ENCODE measurements at regions not wholly inside any gene's neighbourhood (a gene's known extent, or its start where the extent isn't known, plus 50 kb on each side); places are given as distances from the start of the nearest gene placed in this dataset.
"Not testable (repeated sequence)": the region's sequence is repeated elsewhere in the genome, so short reads cannot be mapped to it uniquely, and the experiment has no call there.

DNA sequence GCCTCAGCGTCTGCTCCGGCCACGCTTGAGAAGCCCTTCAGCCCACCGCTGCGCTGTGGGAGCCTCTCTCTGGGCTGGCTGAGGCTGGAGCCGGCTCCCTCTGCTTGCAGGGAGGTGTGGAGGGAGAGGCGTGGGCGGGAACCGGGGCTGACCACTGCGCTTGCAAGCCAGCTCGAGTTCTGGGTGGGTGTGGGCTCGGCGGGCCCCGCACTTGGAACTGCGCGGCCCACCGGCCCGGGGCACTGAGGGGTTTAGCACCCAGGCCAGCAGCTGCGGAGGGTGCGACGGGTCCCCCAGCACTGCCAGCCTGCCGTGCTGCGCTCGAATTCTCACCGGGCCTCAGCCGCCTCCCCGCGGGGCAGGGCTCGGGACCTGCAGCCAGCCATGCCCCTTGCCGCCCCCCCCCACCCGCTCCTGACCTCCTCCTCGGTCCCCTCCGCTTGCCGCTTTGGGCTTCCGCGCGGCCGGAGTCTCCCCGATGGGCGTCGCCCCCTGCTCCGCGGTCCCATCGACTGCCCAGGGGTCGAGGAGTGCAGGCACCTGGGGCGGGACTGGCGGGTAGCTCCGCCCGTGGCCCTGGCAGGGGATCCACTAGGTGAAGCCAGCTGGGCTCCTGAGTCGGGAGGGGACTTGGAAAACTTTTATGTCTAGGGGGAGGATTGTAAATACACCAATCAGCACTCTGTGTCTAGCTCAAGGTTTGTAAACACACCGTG lies 106.7 kb downstream of the RAP2B start:
- DNase-seq (ENCODE audit: low spot score), result no peak

DNA sequence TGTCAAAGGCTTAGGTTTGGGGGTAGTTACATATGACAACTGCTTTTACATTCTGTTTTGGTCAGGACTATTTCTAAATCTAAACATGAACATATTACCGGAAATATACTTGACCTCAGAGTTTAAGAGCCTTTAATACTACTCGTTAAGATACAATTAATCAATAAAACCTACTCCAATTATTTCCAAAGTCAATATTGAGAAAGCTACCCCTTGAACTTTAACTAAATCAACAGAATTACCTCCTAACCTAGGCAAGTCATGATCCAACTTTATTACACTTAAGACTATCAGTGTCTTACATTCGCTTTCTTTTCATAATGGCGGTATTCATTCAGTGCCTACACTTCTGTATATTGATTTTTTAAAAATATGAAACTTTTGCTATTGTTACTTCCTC lies 107.7 kb downstream of the RAP2B start:
- DNase-seq (ENCODE audit: low spot score), result no peak

DNA sequence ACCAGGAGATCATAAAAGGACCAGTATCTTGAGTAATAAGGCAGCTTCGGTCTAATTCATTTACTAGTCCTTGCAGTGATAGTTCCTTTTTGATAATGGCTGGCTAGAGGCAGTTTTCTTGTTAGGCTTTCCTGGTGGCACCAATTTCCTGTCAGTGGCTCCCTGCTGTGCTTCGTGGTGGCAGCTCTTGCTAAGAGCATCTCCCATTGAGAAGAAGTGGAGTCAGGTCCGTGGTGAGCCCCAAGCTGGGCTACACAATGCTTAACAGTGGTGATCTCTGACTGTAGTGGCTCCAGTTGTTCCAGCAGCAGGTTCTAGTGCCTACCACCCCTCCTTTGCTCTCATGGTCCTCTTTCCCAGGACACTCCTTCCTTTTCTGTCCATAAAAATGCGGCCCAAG lies 111.2 kb downstream of the RAP2B start:
- DNase-seq (ENCODE audit: low spot score), result no peak

GRCh38 chr3:153273767-153274435 lies 111.9 kb downstream of the RAP2B start:
- no peak for DNase-seq (ENCODE audit: low spot score)

DNA sequence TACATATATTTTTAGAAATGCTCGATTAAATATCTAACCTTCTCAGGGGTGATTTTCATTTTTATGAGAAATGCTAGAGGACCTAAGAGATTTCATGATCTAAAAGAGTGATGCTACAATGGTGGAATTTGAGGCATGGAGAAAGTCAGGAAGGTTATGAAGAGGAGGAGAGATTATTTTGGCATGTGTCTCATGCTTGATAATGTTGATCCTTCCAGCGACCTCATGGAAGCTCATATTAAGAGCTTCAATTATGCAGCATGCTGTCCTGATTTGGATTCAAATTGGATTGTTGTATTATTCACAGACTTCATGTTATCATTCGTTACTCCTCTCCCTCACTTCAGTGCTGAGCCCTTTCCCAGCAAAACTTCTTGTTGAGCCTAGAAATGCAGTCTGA lies 112.5 kb downstream of the RAP2B start:
- no peak for DNase-seq (ENCODE audit: low spot score)

DNA sequence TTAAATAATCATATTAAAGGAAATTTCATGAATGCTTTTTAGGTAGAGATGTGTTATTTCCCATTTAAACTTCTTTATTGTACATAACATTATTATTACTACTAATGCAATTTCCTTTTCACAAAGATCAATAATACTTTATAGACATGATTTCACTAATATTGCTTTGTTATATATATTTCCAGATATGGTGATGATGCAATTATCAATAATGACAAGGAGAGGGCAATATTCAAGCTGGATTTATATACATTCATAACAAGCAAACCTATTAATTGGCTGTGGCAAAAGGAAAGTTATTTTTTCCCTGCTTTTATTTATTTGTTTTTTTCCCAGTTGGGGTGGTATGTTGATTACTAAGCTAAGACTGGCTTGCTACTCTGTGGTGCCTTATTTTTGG lies 113.5 kb downstream of the RAP2B start:
- DNase-seq (ENCODE audit: low spot score), result no peak

- DNase-seq (ENCODE audit: low spot score), result no peak
These were observed 115.0 kb downstream of the RAP2B start for GRCh38 chr3:153277029-153277428.

- DNase-seq (ENCODE audit: low spot score), result not testable (repeated sequence)
These were observed 119.4 kb downstream of the RAP2B start for GRCh38 chr3:153281236-153281997.

DNA sequence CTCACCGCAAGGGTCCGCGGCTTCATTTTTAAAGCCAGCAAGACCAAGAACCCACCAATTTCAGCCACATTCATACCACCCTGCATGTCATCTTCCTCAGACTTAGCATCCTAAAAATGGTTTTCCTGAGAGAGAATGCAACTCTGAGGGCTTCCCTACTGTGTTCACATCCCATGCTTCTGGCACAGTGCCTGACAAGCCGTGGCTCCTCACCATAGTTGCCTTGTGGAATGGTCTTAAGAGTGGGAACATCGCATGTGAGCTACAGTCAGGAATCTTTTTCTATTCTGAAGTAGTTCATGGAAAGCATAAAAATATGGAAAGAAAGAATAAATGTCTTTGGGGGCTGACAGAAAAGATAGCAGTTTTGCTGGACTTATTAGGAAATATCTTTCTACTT lies 120.3 kb downstream of the RAP2B start:
- DNase-seq (ENCODE audit: low spot score), result no peak

- peak; percentile 48 for DNase-seq (ENCODE audit: low spot score)
These were observed 122.4 kb downstream of the RAP2B start for GRCh38 chr3:153284282-153284938.

DNA sequence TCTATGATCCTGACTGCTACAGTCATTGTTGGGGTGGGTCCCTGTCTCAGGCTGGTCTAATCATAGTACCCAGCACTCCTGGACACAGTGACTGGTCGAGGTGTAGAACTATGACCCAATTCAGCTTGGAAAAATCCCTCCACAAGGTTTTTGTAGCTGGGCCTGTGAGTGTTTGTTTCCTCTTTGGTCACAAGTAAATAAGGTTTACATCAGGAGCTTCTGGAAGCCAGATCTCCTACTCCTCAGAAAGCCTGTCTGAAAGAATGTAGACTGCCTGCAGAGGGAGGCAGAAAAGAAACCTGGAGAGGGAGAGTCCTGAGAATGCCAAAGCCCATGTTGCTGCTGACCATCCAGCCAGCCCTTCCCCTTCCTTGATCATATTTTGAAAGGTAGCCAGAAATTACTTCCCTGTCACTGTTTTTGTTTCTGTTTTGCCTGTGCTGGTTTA lies 123.2 kb downstream of the RAP2B start:
- no peak for DNase-seq (ENCODE audit: low spot score)

DNA sequence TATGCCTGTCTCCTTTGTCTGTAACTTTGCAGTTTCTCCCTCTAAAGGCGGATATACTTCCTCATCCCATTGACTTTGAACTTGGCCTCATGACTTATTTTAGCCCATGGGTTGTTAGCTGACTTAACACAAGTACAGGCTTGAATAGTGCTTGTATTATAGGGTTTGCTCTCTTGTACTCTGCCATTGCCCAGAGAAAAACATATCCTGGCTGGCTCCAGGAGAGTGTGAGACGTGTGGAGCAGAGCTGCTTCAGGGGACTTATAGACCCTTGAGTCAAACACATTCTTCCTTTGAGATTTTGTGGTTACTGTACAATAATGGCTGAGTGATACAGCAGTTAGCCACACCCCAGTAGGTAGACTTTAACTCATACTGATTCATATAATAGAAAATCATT lies 124.0 kb downstream of the RAP2B start:
- no peak for DNase-seq (ENCODE audit: low spot score)

DNA sequence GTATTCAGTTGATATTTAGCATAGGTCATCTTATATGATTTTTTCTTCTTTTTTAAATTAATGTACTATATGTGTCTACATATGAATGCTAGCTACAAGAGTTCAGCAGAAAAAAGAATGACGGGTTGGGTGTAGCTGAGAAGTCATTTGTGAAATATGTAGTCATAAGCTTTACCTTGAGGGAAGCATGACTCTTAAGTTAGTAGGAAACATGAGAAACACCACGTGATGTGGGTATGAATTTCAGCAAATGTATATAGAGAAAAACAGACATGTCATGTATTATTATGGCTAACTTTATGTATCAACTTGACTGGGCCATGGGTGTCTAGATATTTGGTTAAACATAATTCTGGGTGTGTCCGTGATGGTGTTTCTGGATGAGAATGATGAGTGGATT lies 125.0 kb downstream of the RAP2B start:
- DNase-seq (ENCODE audit: low spot score), result no peak

GRCh38 chr3:153289334-153289808 lies 127.3 kb downstream of the RAP2B start:
- DNase-seq (ENCODE audit: low spot score), result peak; percentile 10

- peak; percentile 51 for DNase-seq (ENCODE audit: low spot score)
These were observed 128.4 kb downstream of the RAP2B start for GRCh38 chr3:153290268-153291015.

GRCh38 chr3:153291059-153291685 lies 129.1 kb downstream of the RAP2B start:
- DNase-seq (ENCODE audit: low spot score), result peak; percentile 45

DNA sequence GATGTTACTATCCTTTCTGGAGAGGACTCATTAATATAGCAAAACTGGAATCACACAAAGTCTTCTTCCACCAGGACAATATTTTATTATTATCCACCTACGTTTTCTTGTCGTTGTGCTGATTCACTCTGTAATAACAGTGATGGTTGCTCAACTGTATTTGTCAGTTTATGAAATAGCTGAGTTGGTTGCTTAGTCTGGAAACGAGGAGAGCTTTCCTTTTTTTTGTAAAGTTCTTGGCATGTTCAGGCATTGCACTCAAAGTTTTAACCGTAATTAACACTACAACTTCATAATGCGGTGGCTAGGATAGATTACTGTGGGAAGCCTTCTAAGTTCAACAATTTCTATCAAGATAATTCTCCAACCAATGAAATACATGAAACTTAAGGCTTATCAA lies 131.2 kb downstream of the RAP2B start:
- no peak for DNase-seq (ENCODE audit: low spot score)

- DNase-seq (ENCODE audit: low spot score), result no peak
These were observed 133.9 kb downstream of the RAP2B start for GRCh38 chr3:153295901-153296300.

DNA sequence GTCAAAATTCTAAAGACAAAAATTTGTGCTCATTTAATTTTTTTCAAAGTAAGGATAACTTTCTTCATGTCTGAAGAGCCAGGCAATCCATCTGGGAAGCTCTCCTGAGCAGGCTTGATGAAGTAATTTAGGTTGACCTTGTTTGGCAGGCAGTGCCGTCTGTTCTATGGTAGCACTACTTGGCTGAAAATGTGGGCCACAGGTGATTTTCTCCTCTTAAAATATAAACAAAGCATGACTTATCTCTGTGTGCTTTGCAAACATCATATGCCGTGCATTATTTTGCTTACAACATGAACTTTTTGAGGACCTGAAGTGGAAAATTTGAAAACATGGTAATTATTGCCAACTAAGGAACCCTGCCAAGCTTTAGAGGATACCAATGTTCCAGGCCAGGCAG lies 143.2 kb downstream of the RAP2B start:
- DNase-seq (ENCODE audit: low spot score), result no peak

GRCh38 chr3:153311541-153311940 lies 149.5 kb downstream of the RAP2B start:
- DNase-seq (ENCODE audit: low spot score), result no peak

DNA sequence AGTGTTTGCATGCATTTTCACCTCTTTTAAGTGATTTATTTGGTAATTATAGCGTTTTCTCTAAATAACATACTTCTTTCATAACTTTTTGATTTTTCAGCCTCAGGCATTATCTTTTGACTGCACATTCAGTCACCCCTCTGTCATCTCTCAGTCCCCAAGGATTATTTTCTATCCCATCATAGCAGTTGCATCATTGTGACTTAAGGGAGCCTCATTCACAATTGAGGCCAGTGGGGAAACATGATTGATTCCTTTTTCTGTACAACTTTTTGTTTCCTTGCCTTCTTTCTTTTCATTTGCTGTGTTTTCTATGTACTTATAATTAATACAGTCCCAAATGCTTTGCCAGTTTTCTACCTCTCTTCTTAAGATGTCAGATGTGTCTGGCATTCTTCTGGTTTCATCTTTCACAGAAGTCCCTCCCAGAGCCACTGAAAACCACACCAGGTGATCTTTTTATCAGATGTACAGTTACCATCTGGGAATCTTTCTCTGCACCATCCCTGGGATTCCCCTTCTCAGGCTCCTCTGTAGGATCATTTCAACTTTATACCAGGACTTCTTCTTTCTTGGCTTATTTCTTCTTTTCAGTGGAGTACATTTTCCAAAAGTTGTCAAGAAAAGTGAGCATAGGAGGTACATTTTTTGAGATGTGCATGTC lies 151.4 kb downstream of the RAP2B start:
- DNase-seq (ENCODE audit: low spot score), result no peak

All from CD4-positive, alpha-beta T cell treated with Interleukin-2 at 100 ng/mL for 4 hours (primary cell).